DND-41 (cell line): ENCODE measurements at regions not wholly inside any gene's neighbourhood (a gene's known extent, or its start where the extent isn't known, plus 50 kb on each side); places are given as distances from the start of the nearest gene placed in this dataset.

Experiments used
- EZH2 ChIP-seq: IDR thresholded peaks from 3 replicates; pipeline ENCODE4 v1.6.1; 2012; ENCODE audit warnings: borderline replicate concordance, low read depth, mild to moderate bottlenecking, moderate library complexity, low read length, inconsistent platforms; ENCODE audit not compliant: severe bottlenecking
- TF ChIP-seq, protein P1 (sequence below): IDR thresholded peaks from 2 replicates; pipeline ENCODE4 v1.5.1; 2012; ENCODE audit warnings: borderline replicate concordance, low read length, moderate library complexity, mild to moderate bottlenecking; ENCODE audit not compliant: poor library complexity, severe bottlenecking; ENCODE audit errors: extremely low read depth

DNA sequence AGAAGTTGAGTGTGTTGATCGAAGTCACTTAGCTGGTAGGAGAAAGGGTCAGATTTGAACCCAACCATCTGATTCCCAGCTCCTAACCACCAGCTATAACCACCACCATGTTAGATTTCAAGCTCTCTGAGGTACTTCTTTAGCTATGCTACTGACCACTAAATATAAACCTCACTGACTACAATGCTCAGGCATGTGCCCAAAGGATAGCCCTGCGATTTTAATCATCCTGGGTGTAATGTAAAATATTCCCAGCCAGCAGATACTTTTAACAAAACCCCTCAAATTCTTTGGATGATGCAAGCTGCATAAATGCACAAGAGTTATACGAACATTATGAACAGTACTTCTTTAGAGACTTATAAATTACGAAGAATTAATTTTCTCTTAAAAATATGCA lies 115.2 kb upstream of the TSC22D2 start:
- TF ChIP-seq, protein P1, sequence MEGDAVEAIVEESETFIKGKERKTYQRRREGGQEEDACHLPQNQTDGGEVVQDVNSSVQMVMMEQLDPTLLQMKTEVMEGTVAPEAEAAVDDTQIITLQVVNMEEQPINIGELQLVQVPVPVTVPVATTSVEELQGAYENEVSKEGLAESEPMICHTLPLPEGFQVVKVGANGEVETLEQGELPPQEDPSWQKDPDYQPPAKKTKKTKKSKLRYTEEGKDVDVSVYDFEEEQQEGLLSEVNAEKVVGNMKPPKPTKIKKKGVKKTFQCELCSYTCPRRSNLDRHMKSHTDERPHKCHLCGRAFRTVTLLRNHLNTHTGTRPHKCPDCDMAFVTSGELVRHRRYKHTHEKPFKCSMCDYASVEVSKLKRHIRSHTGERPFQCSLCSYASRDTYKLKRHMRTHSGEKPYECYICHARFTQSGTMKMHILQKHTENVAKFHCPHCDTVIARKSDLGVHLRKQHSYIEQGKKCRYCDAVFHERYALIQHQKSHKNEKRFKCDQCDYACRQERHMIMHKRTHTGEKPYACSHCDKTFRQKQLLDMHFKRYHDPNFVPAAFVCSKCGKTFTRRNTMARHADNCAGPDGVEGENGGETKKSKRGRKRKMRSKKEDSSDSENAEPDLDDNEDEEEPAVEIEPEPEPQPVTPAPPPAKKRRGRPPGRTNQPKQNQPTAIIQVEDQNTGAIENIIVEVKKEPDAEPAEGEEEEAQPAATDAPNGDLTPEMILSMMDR = no peak
- TF ChIP-seq EZH2 = no peak
